ENCODE measurements at regions not wholly inside any gene's neighbourhood (a gene's known extent, or its start where the extent isn't known, plus 50 kb on each side); places are given as distances from the start of the nearest gene placed in this dataset.

DNA sequence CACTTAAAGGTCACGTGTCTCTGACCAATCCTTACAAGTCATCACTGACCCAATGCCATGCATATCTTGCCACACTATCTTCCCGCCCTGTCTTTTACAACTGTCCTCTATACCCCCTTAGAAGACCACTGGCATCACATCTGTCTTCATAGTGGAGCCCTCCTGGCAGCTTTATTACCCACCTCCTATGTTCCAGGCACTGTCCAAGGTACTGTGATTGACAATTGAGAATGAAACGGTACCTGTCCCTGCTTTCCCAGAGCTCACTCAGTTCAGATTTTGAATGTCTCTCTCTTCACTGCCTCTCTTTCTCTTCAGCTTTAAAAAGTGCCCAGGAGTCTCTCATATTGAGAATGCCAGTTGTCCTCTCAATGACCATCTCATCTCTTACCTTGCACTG is 88.6 kb downstream of the ARHGAP36 start:
- ChIA-PET POLR2A (no interaction called here), CTCF (no interaction called here)
- no peaks in the 10 kb centered on the region for H3K36me3 ChIP-seq (ENCODE audit: control insufficient read depth in 2 of 2, insufficient read depth in 1 of 2, low read length in 2 of 2)

More for the DNA sequence above, 88.6 kb downstream of the ARHGAP36 start:
- Histone ChIP-seq H3K27ac (ENCODE audit: extremely low read depth, low read depth, low read length) (no peak overlapping the region), H3K4me3 (ENCODE audit: low read depth, low read length) (no peak overlapping the region), H3K4me1 (ENCODE audit: control insufficient read depth, insufficient read depth, low read length) (no peaks in the 10 kb centered on the region), H3K9me3 (ENCODE audit: control insufficient read depth, insufficient read depth, low read depth, low read length) (no peaks in the 10 kb centered on the region)
- TF ChIP-seq, protein P1, sequence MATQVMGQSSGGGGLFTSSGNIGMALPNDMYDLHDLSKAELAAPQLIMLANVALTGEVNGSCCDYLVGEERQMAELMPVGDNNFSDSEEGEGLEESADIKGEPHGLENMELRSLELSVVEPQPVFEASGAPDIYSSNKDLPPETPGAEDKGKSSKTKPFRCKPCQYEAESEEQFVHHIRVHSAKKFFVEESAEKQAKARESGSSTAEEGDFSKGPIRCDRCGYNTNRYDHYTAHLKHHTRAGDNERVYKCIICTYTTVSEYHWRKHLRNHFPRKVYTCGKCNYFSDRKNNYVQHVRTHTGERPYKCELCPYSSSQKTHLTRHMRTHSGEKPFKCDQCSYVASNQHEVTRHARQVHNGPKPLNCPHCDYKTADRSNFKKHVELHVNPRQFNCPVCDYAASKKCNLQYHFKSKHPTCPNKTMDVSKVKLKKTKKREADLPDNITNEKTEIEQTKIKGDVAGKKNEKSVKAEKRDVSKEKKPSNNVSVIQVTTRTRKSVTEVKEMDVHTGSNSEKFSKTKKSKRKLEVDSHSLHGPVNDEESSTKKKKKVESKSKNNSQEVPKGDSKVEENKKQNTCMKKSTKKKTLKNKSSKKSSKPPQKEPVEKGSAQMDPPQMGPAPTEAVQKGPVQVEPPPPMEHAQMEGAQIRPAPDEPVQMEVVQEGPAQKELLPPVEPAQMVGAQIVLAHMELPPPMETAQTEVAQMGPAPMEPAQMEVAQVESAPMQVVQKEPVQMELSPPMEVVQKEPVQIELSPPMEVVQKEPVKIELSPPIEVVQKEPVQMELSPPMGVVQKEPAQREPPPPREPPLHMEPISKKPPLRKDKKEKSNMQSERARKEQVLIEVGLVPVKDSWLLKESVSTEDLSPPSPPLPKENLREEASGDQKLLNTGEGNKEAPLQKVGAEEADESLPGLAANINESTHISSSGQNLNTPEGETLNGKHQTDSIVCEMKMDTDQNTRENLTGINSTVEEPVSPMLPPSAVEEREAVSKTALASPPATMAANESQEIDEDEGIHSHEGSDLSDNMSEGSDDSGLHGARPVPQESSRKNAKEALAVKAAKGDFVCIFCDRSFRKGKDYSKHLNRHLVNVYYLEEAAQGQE (tag by site-specific recombination; IDR thresholded peaks at IDR 0.05): peak; percentile 86
- TF ChIP-seq ZNF214 (tag by site-specific recombination; IDR thresholded peaks at IDR 0.05; ENCODE audit: borderline replicate concordance): no peak
- TF ChIP-seq, protein P2, sequence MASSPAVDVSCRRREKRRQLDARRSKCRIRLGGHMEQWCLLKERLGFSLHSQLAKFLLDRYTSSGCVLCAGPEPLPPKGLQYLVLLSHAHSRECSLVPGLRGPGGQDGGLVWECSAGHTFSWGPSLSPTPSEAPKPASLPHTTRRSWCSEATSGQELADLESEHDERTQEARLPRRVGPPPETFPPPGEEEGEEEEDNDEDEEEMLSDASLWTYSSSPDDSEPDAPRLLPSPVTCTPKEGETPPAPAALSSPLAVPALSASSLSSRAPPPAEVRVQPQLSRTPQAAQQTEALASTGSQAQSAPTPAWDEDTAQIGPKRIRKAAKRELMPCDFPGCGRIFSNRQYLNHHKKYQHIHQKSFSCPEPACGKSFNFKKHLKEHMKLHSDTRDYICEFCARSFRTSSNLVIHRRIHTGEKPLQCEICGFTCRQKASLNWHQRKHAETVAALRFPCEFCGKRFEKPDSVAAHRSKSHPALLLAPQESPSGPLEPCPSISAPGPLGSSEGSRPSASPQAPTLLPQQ (tag by site-specific recombination; IDR thresholded peaks at IDR 0.05): no peak
- TF ChIP-seq, protein P3, sequence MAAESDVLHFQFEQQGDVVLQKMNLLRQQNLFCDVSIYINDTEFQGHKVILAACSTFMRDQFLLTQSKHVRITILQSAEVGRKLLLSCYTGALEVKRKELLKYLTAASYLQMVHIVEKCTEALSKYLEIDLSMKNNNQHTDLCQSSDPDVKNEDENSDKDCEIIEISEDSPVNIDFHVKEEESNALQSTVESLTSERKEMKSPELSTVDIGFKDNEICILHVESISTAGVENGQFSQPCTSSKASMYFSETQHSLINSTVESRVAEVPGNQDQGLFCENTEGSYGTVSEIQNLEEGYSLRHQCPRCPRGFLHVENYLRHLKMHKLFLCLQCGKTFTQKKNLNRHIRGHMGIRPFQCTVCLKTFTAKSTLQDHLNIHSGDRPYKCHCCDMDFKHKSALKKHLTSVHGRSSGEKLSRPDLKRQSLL (tag by site-specific recombination; IDR thresholded peaks at IDR 0.05): no peak
- TF ChIP-seq, protein P4, sequence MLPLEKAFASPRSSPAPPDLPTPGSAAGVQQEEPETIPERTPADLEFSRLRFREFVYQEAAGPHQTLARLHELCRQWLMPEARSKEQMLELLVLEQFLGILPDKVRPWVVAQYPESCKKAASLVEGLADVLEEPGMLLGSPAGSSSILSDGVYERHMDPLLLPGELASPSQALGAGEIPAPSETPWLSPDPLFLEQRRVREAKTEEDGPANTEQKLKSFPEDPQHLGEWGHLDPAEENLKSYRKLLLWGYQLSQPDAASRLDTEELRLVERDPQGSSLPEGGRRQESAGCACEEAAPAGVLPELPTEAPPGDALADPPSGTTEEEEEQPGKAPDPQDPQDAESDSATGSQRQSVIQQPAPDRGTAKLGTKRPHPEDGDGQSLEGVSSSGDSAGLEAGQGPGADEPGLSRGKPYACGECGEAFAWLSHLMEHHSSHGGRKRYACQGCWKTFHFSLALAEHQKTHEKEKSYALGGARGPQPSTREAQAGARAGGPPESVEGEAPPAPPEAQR (tag by site-specific recombination; IDR thresholded peaks at IDR 0.05): no peak

Data from HEK293 (cell line).